ENCODE measurements at regions not wholly inside any gene's neighbourhood (a gene's known extent, or its start where the extent isn't known, plus 50 kb on each side); places are given as distances from the start of the nearest gene placed in this dataset.
A peak's percentile ranks its signal among the peaks of the same experiment; 100 is the strongest.

- Histone ChIP-seq H3K36me3 (replicated peaks; ENCODE audit: insufficient read depth, low read depth) (no peaks in the 10 kb centered on the region), H3K79me2 (no peaks in the 10 kb centered on the region), H3K9me3 (ENCODE audit: low read depth) (no peaks in the 10 kb centered on the region), H3K4me1 (ENCODE audit: insufficient read depth) (no peaks in the 10 kb centered on the region), H3K9me2 (replicated peaks; ENCODE audit: insufficient read depth) (no peaks in the 10 kb centered on the region), H3K27ac (no peak overlapping the region), H2AFZ (no peak overlapping the region), H3K27me3 (peaks cover 10% of the 10 kb centered on the region), H3K4me2 (no peak overlapping the region), H4K20me1 (ENCODE audit: insufficient read depth, poor library complexity, severe bottlenecking) (no peaks in the 10 kb centered on the region), H3K4me3 (no peak overlapping the region)
- TF ChIP-seq EZH2phosphoT487 (IDR thresholded peaks at IDR 0.05; ENCODE audit: low read depth, severe bottlenecking, unreplicated experiment) (no peak), CTCF (IDR thresholded peaks at IDR 0.05; ENCODE audit: poor library complexity) (no peak), EZH2 (IDR thresholded peaks at IDR 0.05; ENCODE audit: borderline replicate concordance) (no peak)
- DNase-seq (ENCODE audit: low spot score): peak; percentile 39
- WGBS (ENCODE audit: low lambda C conversion rate, missing lambda C conversion rate): 71% methylated on average over 13 of the region's 13 CpGs
These were observed 234.7 kb upstream of the TCERG1L start for GRCh38 chr10:131546086-131546810.

GRCh38 chr10:131547129-131547799 is 235.7 kb upstream of the TCERG1L start:
- TF ChIP-seq EZH2phosphoT487 (IDR thresholded peaks at IDR 0.05; ENCODE audit: low read depth, severe bottlenecking, unreplicated experiment) (no peak), CTCF (IDR thresholded peaks at IDR 0.05; ENCODE audit: poor library complexity) (no peak), EZH2 (IDR thresholded peaks at IDR 0.05; ENCODE audit: borderline replicate concordance) (no peak)
- Histone ChIP-seq H3K4me3 (no peak overlapping the region), H3K79me2 (no peaks in the 10 kb centered on the region), H2AFZ (no peak overlapping the region), H3K4me2 (no peak overlapping the region), H3K36me3 (replicated peaks; ENCODE audit: insufficient read depth, low read depth) (no peaks in the 10 kb centered on the region), H3K27me3 (peaks cover 10% of the 10 kb centered on the region), H3K9me2 (replicated peaks; ENCODE audit: insufficient read depth) (no peaks in the 10 kb centered on the region), H3K9me3 (ENCODE audit: low read depth) (no peaks in the 10 kb centered on the region), H3K4me1 (ENCODE audit: insufficient read depth) (no peaks in the 10 kb centered on the region), H4K20me1 (ENCODE audit: insufficient read depth, poor library complexity, severe bottlenecking) (no peaks in the 10 kb centered on the region), H3K27ac (no peak overlapping the region)
- DNase-seq (ENCODE audit: low spot score): no peak
- WGBS (ENCODE audit: low lambda C conversion rate, missing lambda C conversion rate): 90% methylated on average over 7 of the region's 8 CpGs

- Histone ChIP-seq H3K4me1 (ENCODE audit: insufficient read depth) (no peaks in the 10 kb centered on the region), H3K79me2 (no peaks in the 10 kb centered on the region), H3K4me2 (no peak overlapping the region), H3K9me3 (ENCODE audit: low read depth) (no peaks in the 10 kb centered on the region), H3K9me2 (replicated peaks; ENCODE audit: insufficient read depth) (no peaks in the 10 kb centered on the region), H3K36me3 (replicated peaks; ENCODE audit: insufficient read depth, low read depth) (no peaks in the 10 kb centered on the region), H4K20me1 (ENCODE audit: insufficient read depth, poor library complexity, severe bottlenecking) (no peaks in the 10 kb centered on the region), H3K27ac (no peak overlapping the region), H3K27me3 (peaks cover 6% of the 10 kb centered on the region), H2AFZ (no peak overlapping the region), H3K4me3 (no peak overlapping the region)
- WGBS (ENCODE audit: low lambda C conversion rate, missing lambda C conversion rate): 79% methylated on average over 12 of the region's 12 CpGs
- TF ChIP-seq CTCF (IDR thresholded peaks at IDR 0.05; ENCODE audit: poor library complexity) (no peak), EZH2phosphoT487 (IDR thresholded peaks at IDR 0.05; ENCODE audit: low read depth, severe bottlenecking, unreplicated experiment) (no peak), EZH2 (IDR thresholded peaks at IDR 0.05; ENCODE audit: borderline replicate concordance) (no peak)
- no peak for DNase-seq (ENCODE audit: low spot score)
These were observed 236.7 kb upstream of the TCERG1L start for GRCh38 chr10:131548176-131548575.
